ENCODE measurements at regions not wholly inside any gene's neighbourhood (a gene's known extent, or its start where the extent isn't known, plus 50 kb on each side); places are given as distances from the start of the nearest gene placed in this dataset.

GRCh38 chr2:149814049-149814448, 226.5 kb upstream of the MMADHC start:
- TF ChIP-seq CTCF (IDR thresholded peaks at IDR 0.05) (no peak), POLR2A (IDR thresholded peaks at IDR 0.05) (no peak)
